Left lung (tissue), 4 donors: ENCODE measurements at regions not wholly inside any gene's neighbourhood (a gene's known extent, or its start where the extent isn't known, plus 50 kb on each side); places are given as distances from the start of the nearest gene placed in this dataset.

Source experiments
- ATAC-seq: fragments of 200-7000 bp; cut with Tn5 transposase; one replicate; pipeline ENCODE4 v1.9.1; 2020; ENCODE audit warnings: moderate library complexity
- DNase-seq, 4 donors: peaks; one replicate each; pipeline ENCODE4 v3.0.0-alpha.2; 2013 to 2020
- H3K27ac ChIP-seq, 2 donors: fragments of 200-600 bp; sonication (generic) in 1 of 2; one replicate each; pipeline versions ENCODE4 v1.5.0 to v1.8.0; 2020 to 2021
- H3K27me3 ChIP-seq, 2 donors: fragments of 200-600 bp; sonication (generic) in 1 of 2; one replicate each; pipeline versions ENCODE4 v1.5.0 to v1.8.0; 2020 to 2021
- H3K36me3 ChIP-seq, 2 donors: fragments of 200-600 bp; sonication (generic) in 1 of 2; one replicate each; pipeline versions ENCODE4 v1.5.0 to v1.8.0; 2020 to 2021
- H3K4me1 ChIP-seq, 2 donors: fragments of 200-600 bp; one replicate each; pipeline ENCODE4 v1.8.0; 2021
- H3K4me3 ChIP-seq, 2 donors: fragments of 200-600 bp; sonication (generic) in 1 of 2; one replicate each; pipeline versions ENCODE4 v1.5.0 to v1.8.0; 2020 to 2021; ENCODE audit warnings: mild to moderate bottlenecking in 1 of 2
- H3K9me3 ChIP-seq, 2 donors: fragments of 200-600 bp; sonication (generic) in 1 of 2; one replicate each; pipeline versions ENCODE4 v1.5.0 to v1.8.0; 2020 to 2021
- intact Hi-C, 2 donors: fragments of 100-400 bp; cut with DNase I; formaldehyde crosslinking; loops; one replicate each; pipeline versions ENCODE4 v1.11.2 to v1.14.2; 2022
- TF ChIP-seq, protein P1 (sequence below), 2 donors: fragments of 200-600 bp; sonication (generic) in 1 of 2; IDR thresholded peaks; one replicate each; pipeline versions ENCODE4 v1.5.0 to v1.8.0; 2021; ENCODE audit warnings: antibody characterized with exemption in 2 of 2
- donor health status: DM: no; HTN: yes; CAD: no.
- donor health status: DM: no; HTN: no; CAD: no.

DNA sequence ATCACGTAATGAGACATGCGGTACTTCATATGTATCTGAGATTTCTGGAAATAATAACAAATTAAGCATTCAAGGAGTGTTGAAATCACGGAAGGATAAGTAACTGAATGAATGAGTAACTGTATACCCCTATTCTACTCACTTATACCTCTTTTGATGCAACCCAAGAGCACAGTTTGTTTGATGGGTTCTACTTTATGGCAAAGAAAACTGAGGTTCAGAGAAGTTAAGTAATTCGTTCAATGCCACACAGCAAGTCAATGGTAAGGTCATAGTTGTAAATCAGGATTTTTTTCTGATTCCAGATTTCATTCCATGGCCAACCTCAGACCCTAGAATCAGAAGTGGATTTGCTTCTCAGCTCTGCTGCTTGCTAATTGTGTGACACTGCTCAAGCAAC is 544.5 kb upstream of the TBX3 start:
- H3K4me1 ChIP-seq: no peaks in the 10 kb centered on the region
- H3K36me3 ChIP-seq: no peaks in the 10 kb centered on the region
- H3K27ac ChIP-seq: no peak overlapping the region
- intact Hi-C loops: no loop called here
- no peaks in the 10 kb centered on the region for H3K9me3 ChIP-seq
- H3K27me3 ChIP-seq: peaks cover 0 to 6% of the 10 kb centered on the region in 2 donors
- H3K4me3 ChIP-seq: no peak overlapping the region
- no peak for DNase-seq
- no peak for ATAC-seq
- TF ChIP-seq, protein P1, sequence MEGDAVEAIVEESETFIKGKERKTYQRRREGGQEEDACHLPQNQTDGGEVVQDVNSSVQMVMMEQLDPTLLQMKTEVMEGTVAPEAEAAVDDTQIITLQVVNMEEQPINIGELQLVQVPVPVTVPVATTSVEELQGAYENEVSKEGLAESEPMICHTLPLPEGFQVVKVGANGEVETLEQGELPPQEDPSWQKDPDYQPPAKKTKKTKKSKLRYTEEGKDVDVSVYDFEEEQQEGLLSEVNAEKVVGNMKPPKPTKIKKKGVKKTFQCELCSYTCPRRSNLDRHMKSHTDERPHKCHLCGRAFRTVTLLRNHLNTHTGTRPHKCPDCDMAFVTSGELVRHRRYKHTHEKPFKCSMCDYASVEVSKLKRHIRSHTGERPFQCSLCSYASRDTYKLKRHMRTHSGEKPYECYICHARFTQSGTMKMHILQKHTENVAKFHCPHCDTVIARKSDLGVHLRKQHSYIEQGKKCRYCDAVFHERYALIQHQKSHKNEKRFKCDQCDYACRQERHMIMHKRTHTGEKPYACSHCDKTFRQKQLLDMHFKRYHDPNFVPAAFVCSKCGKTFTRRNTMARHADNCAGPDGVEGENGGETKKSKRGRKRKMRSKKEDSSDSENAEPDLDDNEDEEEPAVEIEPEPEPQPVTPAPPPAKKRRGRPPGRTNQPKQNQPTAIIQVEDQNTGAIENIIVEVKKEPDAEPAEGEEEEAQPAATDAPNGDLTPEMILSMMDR (IDR thresholded peaks at IDR 0.05): no peak

DNA sequence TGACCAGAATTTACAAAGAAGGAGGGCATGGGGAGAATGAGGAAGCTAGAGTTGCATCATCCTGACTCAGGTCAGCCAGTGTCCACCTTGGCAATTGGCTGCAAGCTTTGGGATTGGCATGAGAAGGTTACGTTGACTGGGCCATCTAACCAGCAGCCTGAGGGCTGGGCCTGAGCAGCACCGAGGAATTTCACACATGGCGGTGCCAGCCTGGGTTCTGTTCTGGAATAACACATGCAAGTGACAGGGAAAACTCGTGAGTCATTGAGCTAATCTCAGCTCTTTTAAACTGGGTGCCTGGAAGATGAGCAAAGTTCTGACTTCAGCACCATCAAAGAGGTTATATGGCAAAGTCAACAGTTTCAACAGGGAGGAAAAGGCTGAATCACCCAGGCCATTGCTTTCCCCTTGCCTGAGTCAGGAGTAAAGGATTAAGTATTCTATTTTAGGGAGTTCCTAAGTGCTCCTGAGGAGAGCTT is 543.2 kb upstream of the TBX3 start:
- Histone ChIP-seq H3K27me3 (peaks cover 0 to 6% of the 10 kb centered on the region in 2 donors), H3K27ac (no peak overlapping the region), H3K9me3 (no peaks in the 10 kb centered on the region), H3K4me3 (no peak overlapping the region), H3K4me1 (no peaks in the 10 kb centered on the region), H3K36me3 (no peaks in the 10 kb centered on the region)
- TF ChIP-seq, protein P1 (IDR thresholded peaks at IDR 0.05): no peak
- DNase-seq: no peak
- intact Hi-C loops: no loop called here
- ATAC-seq: peak; percentile 74

DNA sequence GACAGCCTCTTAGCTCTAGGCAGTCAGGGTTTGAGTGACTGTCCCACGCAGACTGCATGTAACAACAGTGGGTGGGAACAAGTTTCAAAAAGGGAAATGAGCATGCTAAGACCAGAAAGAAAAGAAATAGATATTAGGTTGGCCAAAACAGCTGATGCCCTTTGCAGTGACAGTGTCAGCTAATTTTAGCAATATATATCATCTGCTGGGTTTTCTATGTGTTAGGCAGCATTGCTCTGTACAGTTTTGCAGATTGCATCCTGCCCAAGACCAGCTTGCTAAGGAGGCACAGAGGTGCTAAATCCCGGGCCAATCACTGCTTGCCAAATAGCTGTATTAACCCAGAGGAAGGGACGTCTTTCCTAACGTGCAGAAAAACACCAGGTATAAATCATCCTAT is 541.9 kb upstream of the TBX3 start:
- TF ChIP-seq, protein P1 (IDR thresholded peaks at IDR 0.05): no peak
- no peaks in the 10 kb centered on the region for H3K36me3 ChIP-seq
- no peaks in the 10 kb centered on the region for H3K4me1 ChIP-seq
- ATAC-seq (no peak), DNase-seq (no peak)
- intact Hi-C loops: no loop called here
- no peak overlapping the region for H3K27ac ChIP-seq
- H3K9me3 ChIP-seq: no peaks in the 10 kb centered on the region
- no peak overlapping the region for H3K4me3 ChIP-seq
- no peaks in the 10 kb centered on the region for H3K27me3 ChIP-seq

DNA sequence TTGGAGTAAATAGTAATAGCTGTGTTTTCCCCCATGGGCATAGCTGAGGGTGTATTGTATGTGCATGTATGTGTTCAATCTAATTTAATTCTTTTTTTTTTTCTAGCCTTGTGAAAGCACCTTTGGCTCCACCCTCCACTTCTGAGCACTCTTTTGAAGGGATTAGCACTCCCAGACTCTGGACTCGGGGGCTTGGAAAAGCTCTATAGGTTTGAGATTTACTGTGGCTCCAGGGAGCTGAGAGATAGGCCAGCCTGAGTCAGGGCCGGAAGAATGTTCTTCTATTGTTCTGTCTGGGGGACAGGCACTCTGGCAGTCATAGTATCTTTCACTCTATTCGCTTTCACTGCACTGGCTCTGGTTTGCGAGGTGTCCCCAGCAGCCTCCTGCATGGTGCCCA is 540.0 kb upstream of the TBX3 start:
- Histone ChIP-seq H3K4me1 (no peaks in the 10 kb centered on the region), H3K4me3 (no peak overlapping the region), H3K27me3 (no peaks in the 10 kb centered on the region), H3K27ac (no peak overlapping the region), H3K36me3 (no peaks in the 10 kb centered on the region), H3K9me3 (no peaks in the 10 kb centered on the region)
- DNase-seq (no peak), ATAC-seq (peak; percentile 6)
- TF ChIP-seq, protein P1 (IDR thresholded peaks at IDR 0.05): no peak
- intact Hi-C loops: no loop called here

DNA sequence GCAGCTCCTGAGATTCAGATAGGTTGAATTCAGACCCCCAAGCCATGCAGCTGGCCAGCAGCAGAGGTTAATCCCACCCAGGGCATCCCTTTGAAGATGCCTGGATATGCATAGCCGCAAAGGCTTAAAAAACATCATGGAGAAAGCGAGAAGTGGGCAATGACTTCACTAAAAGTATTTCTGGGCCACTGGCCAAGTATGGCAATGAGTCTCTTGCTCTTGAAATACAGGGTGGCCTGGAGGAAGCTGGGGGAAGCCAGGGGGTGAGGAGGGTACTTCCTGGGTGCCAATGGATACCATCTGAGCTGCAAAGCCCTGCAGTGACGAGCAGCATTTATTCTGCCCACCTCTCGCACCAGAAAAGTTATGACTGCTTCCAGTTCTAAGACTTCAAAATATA is 539.3 kb upstream of the TBX3 start:
- Histone ChIP-seq H3K27ac (no peak overlapping the region), H3K27me3 (no peaks in the 10 kb centered on the region), H3K9me3 (no peaks in the 10 kb centered on the region), H3K4me3 (no peak overlapping the region), H3K4me1 (no peaks in the 10 kb centered on the region), H3K36me3 (no peaks in the 10 kb centered on the region)
- ATAC-seq: peak; percentile 65
- DNase-seq: peak in 1 of 4 donors; percentile 59
- intact Hi-C loops: no loop called here
- TF ChIP-seq, protein P1 (IDR thresholded peaks at IDR 0.05): no peak
